Esophagus squamous epithelium (tissue), 5 donors: ENCODE measurements at regions not wholly inside any gene's neighbourhood (a gene's known extent, or its start where the extent isn't known, plus 50 kb on each side); places are given as distances from the start of the nearest gene placed in this dataset.
"Not testable (repeated sequence)": the region's sequence is repeated elsewhere in the genome, so short reads cannot be mapped to it uniquely, and the experiment has no call there.

Source experiments
- DNase-seq: peaks from one replicate; lab custom pipeline; 2025; lab: John Stamatoyannopoulos, UW
- H3K27ac ChIP-seq, 4 donors: fragments of 200-600 bp; sonication (generic); one replicate each; pipeline ENCODE4 v1.5.1; 2016 to 2019; ENCODE audit warnings: mild to moderate bottlenecking in 1 of 4
- H3K27me3 ChIP-seq, 4 donors: fragments of 200-600 bp; sonication (generic); 1 replicate in 3 of 4; 2 replicates in 1 of 4; pipeline versions ENCODE4 v1.5.1 to v1.6.0; 2017 to 2021; ENCODE audit warnings: antibody characterized with exemption in 1 of 4
- H3K36me3 ChIP-seq, 3 donors: fragments of 200-600 bp; sonication (generic); one replicate each; pipeline ENCODE4 v1.5.1; 2016 to 2019
- H3K4me1 ChIP-seq, 3 donors: fragments of 200-600 bp; sonication (generic); one replicate each; pipeline ENCODE4 v1.5.1; 2017 to 2019
- H3K4me3 ChIP-seq, 4 donors: fragments of 200-600 bp; sonication (generic); 1 replicate in 3 of 4; 2 replicates in 1 of 4; pipeline ENCODE4 v1.5.1; 2016 to 2019; ENCODE audit warnings: mild to moderate bottlenecking in 2 of 4, moderate library complexity in 1 of 4
- H3K9me3 ChIP-seq, 3 donors: fragments of 200-600 bp; sonication (generic); one replicate each; pipeline ENCODE4 v1.5.1; 2016 to 2019
- CTCF ChIP-seq, 6 experiments: fragments of 450-650 bp in 4 of 6; fragments of 200-600 bp in 2 of 6; sonication (generic) in 2 of 6; IDR thresholded peaks; one replicate each; pipeline ENCODE4 v1.5.1; 2016 to 2019; ENCODE audit warnings: antibody characterized with exemption in 6 of 6, mild to moderate bottlenecking in 4 of 6, moderate library complexity in 4 of 6
- POLR2A ChIP-seq, 4 donors: fragments of 450-650 bp; IDR thresholded peaks; one replicate each; pipeline ENCODE4 v1.6.1; 2017; ENCODE audit warnings: antibody characterized with exemption in 4 of 4, mild to moderate bottlenecking in 4 of 4, moderate library complexity in 3 of 4
- WGBS, 2 donors: methylation state at CpG; one replicate each; pipeline ENCODE4 v1.1.5; 2018; 5-methylcytosine and 5-hydroxymethylcytosine counted together
- intact Hi-C: fragments of 100-400 bp; cut with DNase I; formaldehyde crosslinking; loops from one replicate; pipeline ENCODE4 v1.15.0; 2022
- donor health status: DM: yes; HTN: yes; CAD: no.

GRCh38 chr6:68194846-68195478 is 440.1 kb upstream of the ADGRB3 start:
- Histone ChIP-seq H3K4me1 (no peaks in the 10 kb centered on the region), H3K27me3 (no peaks in the 10 kb centered on the region), H3K9me3 (peaks cover 0 to 16% (median 0%) of the 10 kb centered on the region in 3 donors), H3K4me3 (no peak overlapping the region), H3K27ac (no peak overlapping the region), H3K36me3 (no peaks in the 10 kb centered on the region)
- intact Hi-C loops: no loop called here
- DNase-seq: no peak
- WGBS, 2 donors: 69 to 89% methylated on average over 4 of the region's 7 CpGs
- TF ChIP-seq CTCF (IDR thresholded peaks at IDR 0.05): no peak
- no peak for TF ChIP-seq POLR2A (IDR thresholded peaks at IDR 0.05)

GRCh38 chr6:68192988-68193387 is 442.1 kb upstream of the ADGRB3 start:
- no peak for DNase-seq
- 29 to 56% methylated on average over 1 of the region's 1 CpG for WGBS, 2 donors
- TF ChIP-seq CTCF (IDR thresholded peaks at IDR 0.05) (no peak), POLR2A (IDR thresholded peaks at IDR 0.05) (no peak)
- no peak overlapping the region for H3K4me3 ChIP-seq
- peaks cover 0 to 16% (median 0%) of the 10 kb centered on the region in 3 donors for H3K9me3 ChIP-seq
- intact Hi-C loops: no loop called here
- H3K36me3 ChIP-seq: no peaks in the 10 kb centered on the region
- no peaks in the 10 kb centered on the region for H3K4me1 ChIP-seq
- no peaks in the 10 kb centered on the region for H3K27me3 ChIP-seq
- no peak overlapping the region for H3K27ac ChIP-seq

- TF ChIP-seq POLR2A (IDR thresholded peaks at IDR 0.05): no peak
- intact Hi-C loops: no loop called here
- WGBS, 2 donors: 34 to 44% methylated on average over 3 of the region's 3 CpGs
- no peak overlapping the region for H3K4me3 ChIP-seq
- DNase-seq: no peak
- H3K36me3 ChIP-seq: no peaks in the 10 kb centered on the region
- no peaks in the 10 kb centered on the region for H3K4me1 ChIP-seq
- peaks cover 0 to 9% (median 0%) of the 10 kb centered on the region in 3 donors for H3K9me3 ChIP-seq
- H3K27ac ChIP-seq: no peak overlapping the region
- no peaks in the 10 kb centered on the region for H3K27me3 ChIP-seq
These were observed 445.8 kb upstream of the ADGRB3 start for GRCh38 chr6:68189217-68189815.

- H3K27ac ChIP-seq: no peak overlapping the region
- intact Hi-C loops: no loop called here
- DNase-seq: no peak
- TF ChIP-seq CTCF (IDR thresholded peaks at IDR 0.05): no peak
- TF ChIP-seq POLR2A (IDR thresholded peaks at IDR 0.05): no peak
- H3K4me3 ChIP-seq: no peak overlapping the region
- H3K36me3 ChIP-seq: no peaks in the 10 kb centered on the region
- WGBS, 2 donors: 81 to 86% methylated on average over 2 of the region's 2 CpGs
- peaks cover 0 to 4% (median 0%) of the 10 kb centered on the region in 3 donors for H3K9me3 ChIP-seq
- no peaks in the 10 kb centered on the region for H3K4me1 ChIP-seq
- no peaks in the 10 kb centered on the region for H3K27me3 ChIP-seq
These were observed 448.2 kb upstream of the ADGRB3 start for GRCh38 chr6:68186870-68187269.

- H3K4me3 ChIP-seq: no peak overlapping the region
- intact Hi-C loops: no loop called here
- WGBS, 2 donors: 49 to 50% methylated on average over 3 of the region's 3 CpGs
These were observed 452.7 kb upstream of the ADGRB3 start for GRCh38 chr6:68182386-68182785.

GRCh38 chr6:68181027-68181426 is 454.1 kb upstream of the ADGRB3 start:
- H3K27me3 ChIP-seq, H3K4me3 ChIP-seq, DNase-seq, intact Hi-C loops, H3K36me3 ChIP-seq, H3K27ac ChIP-seq, H3K4me1 ChIP-seq: not testable (repeated sequence)
- 39% methylated on average over 3 of the region's 3 CpGs for WGBS, 2 donors
- peaks cover 0 to 12% (median 0%) of the 10 kb centered on the region in 3 donors for H3K9me3 ChIP-seq

More at GRCh38 chr6:68182386-68182785, 452.7 kb upstream of the ADGRB3 start:
- H3K36me3 ChIP-seq: no peaks in the 10 kb centered on the region
- H3K27ac ChIP-seq: no peak overlapping the region
- no peaks in the 10 kb centered on the region for H3K4me1 ChIP-seq
- H3K27me3 ChIP-seq: no peaks in the 10 kb centered on the region
- DNase-seq: no peak
- TF ChIP-seq CTCF (IDR thresholded peaks at IDR 0.05): no peak
- TF ChIP-seq POLR2A (IDR thresholded peaks at IDR 0.05): no peak
- peaks cover 0 to 12% (median 0%) of the 10 kb centered on the region in 3 donors for H3K9me3 ChIP-seq
